AG04450 (cell line): ENCODE measurements at regions not wholly inside any gene's neighbourhood (a gene's known extent, or its start where the extent isn't known, plus 50 kb on each side); places are given as distances from the start of the nearest gene placed in this dataset.

Experiments used
- CTCF ChIA-PET: fragments of 300-600, 350-600 bp; formaldehyde crosslinking; extraction: SDS; loops from one replicate; lab custom pipeline; 2022; ENCODE audit warnings: antibody characterized with exemption, inconsistent platforms; lab: Charles Lee
- POLR2A ChIA-PET: fragments of 350-600 bp; formaldehyde crosslinking; extraction: SDS; loops from one replicate; lab custom pipeline; 2021; ENCODE audit warnings: antibody characterized with exemption, inconsistent platforms; lab: Yijun Ruan, JAX
- DNase-seq: peaks from one replicate; pipeline ENCODE4 v3.0.0-alpha.2; 2011; ENCODE audit warnings: low read depth, low spot score
- H3K27ac ChIP-seq: one replicate; pipeline ENCODE4 v1.5.1; 2012; ENCODE audit warnings: low read depth, low read length, control low read depth
- H3K27me3 ChIP-seq: one replicate; pipeline ENCODE4 v1.6.0; 2012; ENCODE audit warnings: low read length; ENCODE audit not compliant: control insufficient read depth, insufficient read depth
- H3K4me3 ChIP-seq: 2 replicates; pipeline ENCODE4 v1.5.1; 2011; ENCODE audit warnings: mild to moderate bottlenecking, low read depth, low read length, control low read depth
- H3K9me3 ChIP-seq: 2 replicates; pipeline ENCODE4 v1.5.1; 2012; ENCODE audit warnings: low read length; ENCODE audit not compliant: control insufficient read depth, insufficient read depth
- TF ChIP-seq, protein P1 (sequence below): IDR thresholded peaks from 2 replicates; pipeline ENCODE4 v1.5.1; 2011; ENCODE audit warnings: low read depth, low read length, control low read depth, inconsistent platforms

DNA sequence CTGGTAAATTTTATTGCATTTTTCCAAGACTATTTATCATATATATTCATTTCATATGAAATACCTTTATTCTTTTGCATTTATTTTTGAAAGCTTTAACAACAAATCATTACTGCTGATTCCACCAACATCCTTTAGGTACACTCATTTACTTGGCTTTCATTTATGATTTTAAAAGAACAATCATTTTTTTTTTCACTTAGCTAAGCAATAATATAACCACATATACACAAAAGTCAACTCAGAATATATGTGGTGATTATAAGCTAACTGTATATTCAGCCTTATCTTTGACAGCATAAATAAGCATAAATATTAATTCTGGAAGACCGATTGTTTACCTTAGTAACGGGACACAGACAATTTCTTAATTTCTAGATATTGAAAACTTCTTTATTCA, 458.6 kb upstream of the ZNF385D start:
- Histone ChIP-seq H3K27ac (no peak overlapping the region), H3K4me3 (no peak overlapping the region), H3K27me3 (no peaks in the 10 kb centered on the region), H3K9me3 (no peaks in the 10 kb centered on the region)
- POLR2A ChIA-PET: no interaction called here
- TF ChIP-seq, protein P1, sequence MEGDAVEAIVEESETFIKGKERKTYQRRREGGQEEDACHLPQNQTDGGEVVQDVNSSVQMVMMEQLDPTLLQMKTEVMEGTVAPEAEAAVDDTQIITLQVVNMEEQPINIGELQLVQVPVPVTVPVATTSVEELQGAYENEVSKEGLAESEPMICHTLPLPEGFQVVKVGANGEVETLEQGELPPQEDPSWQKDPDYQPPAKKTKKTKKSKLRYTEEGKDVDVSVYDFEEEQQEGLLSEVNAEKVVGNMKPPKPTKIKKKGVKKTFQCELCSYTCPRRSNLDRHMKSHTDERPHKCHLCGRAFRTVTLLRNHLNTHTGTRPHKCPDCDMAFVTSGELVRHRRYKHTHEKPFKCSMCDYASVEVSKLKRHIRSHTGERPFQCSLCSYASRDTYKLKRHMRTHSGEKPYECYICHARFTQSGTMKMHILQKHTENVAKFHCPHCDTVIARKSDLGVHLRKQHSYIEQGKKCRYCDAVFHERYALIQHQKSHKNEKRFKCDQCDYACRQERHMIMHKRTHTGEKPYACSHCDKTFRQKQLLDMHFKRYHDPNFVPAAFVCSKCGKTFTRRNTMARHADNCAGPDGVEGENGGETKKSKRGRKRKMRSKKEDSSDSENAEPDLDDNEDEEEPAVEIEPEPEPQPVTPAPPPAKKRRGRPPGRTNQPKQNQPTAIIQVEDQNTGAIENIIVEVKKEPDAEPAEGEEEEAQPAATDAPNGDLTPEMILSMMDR: no peak
- CTCF ChIA-PET: no interaction called here
- DNase-seq: no peak

DNA sequence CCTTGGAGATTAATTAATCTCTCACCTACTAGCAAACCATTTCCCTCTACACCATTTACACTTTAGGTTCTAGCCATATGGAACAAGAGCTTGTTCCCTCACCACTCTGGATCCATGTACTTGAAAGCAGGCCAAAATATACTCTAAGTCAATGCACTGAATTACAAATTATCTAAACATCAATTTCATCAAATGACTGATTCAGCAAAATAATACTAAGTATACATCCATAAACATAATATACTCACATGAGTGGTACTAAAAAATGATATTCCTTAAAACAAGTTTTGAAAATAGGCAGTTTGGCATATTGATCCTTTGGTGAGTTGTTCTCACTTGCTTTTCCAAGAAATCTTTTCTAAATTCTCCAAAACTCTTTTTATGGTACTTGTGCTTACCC, 459.7 kb upstream of the ZNF385D start:
- Histone ChIP-seq H3K9me3 (no peaks in the 10 kb centered on the region), H3K4me3 (no peak overlapping the region), H3K27ac (no peak overlapping the region), H3K27me3 (no peaks in the 10 kb centered on the region)
- TF ChIP-seq, protein P1: no peak
- ChIA-PET POLR2A (no interaction called here), CTCF (no interaction called here)
- no peak for DNase-seq

DNA sequence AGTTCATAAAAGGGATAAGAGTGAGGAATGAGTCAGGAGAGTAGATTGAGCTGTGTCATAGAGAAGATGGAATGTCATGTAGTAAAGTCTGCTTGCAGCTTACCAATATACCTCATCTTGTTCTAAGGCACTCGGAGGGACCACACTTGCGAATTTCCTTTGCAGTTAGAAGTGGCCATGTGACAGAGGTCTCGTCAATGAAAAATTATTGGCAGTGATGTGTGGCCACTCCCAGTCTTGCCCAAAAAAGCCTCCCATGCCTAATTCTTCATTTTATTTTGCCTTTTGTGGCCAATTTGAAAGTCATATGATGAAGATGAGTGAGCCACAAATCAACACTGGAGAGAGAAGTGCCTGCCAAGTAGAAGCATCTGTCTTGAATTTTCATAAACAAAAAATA, 465.6 kb upstream of the ZNF385D start:
- ChIA-PET CTCF (no interaction called here), POLR2A (no interaction called here)
- H3K27me3 ChIP-seq: no peaks in the 10 kb centered on the region
- H3K4me3 ChIP-seq: no peak overlapping the region
- no peaks in the 10 kb centered on the region for H3K9me3 ChIP-seq
- no peak overlapping the region for H3K27ac ChIP-seq
- TF ChIP-seq, protein P1: no peak
- no peak for DNase-seq

DNA sequence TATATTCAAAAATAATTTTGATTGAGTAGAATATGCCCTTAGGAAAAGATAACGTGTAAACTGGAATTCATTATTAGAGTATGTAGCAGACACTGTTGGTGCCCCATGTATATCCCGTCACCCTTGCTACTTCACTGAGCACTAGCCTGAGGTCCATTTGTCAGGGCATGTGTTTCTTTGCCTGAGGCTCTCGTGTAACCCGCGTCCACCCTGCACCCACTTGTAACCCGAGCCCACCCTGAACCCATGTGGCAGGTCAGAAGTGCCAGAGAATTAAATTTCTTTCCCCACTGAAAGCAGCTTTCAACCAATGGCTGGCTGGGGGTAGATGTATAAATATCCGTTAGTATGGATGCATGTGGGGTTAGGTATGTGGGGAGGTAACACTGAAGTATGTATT, 474.2 kb upstream of the ZNF385D start:
- no peak for DNase-seq
- ChIA-PET POLR2A (no interaction called here), CTCF (no interaction called here)
- TF ChIP-seq, protein P1: no peak
- Histone ChIP-seq H3K27ac (no peak overlapping the region), H3K27me3 (no peaks in the 10 kb centered on the region), H3K9me3 (no peaks in the 10 kb centered on the region), H3K4me3 (no peak overlapping the region)

DNA sequence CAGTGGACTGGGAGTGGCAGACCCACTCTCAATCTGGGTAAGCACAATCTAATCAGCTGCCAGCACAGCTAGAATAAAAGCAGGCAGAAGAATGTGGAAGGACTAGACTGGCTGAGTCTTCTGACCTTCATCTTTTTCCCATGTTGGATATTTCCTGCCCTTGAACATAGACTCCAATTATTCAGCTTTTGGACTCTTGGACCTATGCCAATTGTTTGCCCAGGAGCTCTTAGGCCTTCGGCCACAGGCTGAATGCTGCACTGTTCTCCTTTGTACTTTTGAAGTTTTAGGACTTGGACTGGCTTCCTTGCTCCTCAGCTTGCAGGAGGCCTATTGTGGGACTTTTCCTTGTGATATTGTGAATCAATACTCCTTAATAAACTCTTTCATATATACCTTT, 477.7 kb upstream of the ZNF385D start:
- Histone ChIP-seq H3K9me3 (no peaks in the 10 kb centered on the region), H3K4me3 (no peak overlapping the region), H3K27me3 (no peaks in the 10 kb centered on the region), H3K27ac (no peak overlapping the region)
- TF ChIP-seq, protein P1: no peak
- ChIA-PET CTCF (no interaction called here), POLR2A (no interaction called here)
- DNase-seq: no peak
